Transverse colon (tissue), 4 donors: ENCODE measurements at regions not wholly inside any gene's neighbourhood (a gene's known extent, or its start where the extent isn't known, plus 50 kb on each side); places are given as distances from the start of the nearest gene placed in this dataset.

Experiments used
- DNase-seq: peaks from one replicate; pipeline ENCODE4 v3.0.0-alpha.2; 2019
- H3K27ac ChIP-seq, 4 donors: fragments of 200-600 bp; sonication (generic); 2 replicates each; pipeline ENCODE4 v1.5.1; 2016 to 2018; ENCODE audit warnings: inconsistent platforms in 4 of 4
- H3K27me3 ChIP-seq: fragments of 200-600 bp; sonication (generic); 2 replicates; pipeline ENCODE4 v1.5.1; 2017; ENCODE audit warnings: inconsistent platforms
- H3K36me3 ChIP-seq, 4 donors: fragments of 200-600 bp; sonication (generic); 2 replicates each; pipeline ENCODE4 v1.5.1; 2017 to 2019; ENCODE audit warnings: inconsistent platforms in 4 of 4
- H3K4me1 ChIP-seq, 4 donors: fragments of 200-600 bp; sonication (generic); 2 replicates each; pipeline ENCODE4 v1.5.1; 2017 to 2020; ENCODE audit warnings: inconsistent platforms in 4 of 4
- H3K4me3 ChIP-seq, 4 donors: fragments of 200-600 bp; sonication (generic); 1 replicate in 1 of 4; 2 replicates in 3 of 4; pipeline versions ENCODE4 v1.5.1 to v1.6.1; 2017 to 2019; ENCODE audit warnings: inconsistent platforms in 4 of 4
- H3K9me3 ChIP-seq, 2 donors: fragments of 200-600 bp; sonication (generic); 2 replicates each; pipeline ENCODE4 v1.5.1; 2017 to 2019; ENCODE audit warnings: inconsistent platforms in 2 of 2
- EP300 ChIP-seq: sonication (generic); formaldehyde crosslinking; IDR thresholded peaks from one replicate; pipeline ENCODE4 v1.6.1; 2017; ENCODE audit warnings: antibody characterized with exemption, low read depth
- POLR2A ChIP-seq: fragments of 450-650 bp; IDR thresholded peaks from one replicate; pipeline ENCODE4 v1.6.1; 2016; ENCODE audit warnings: antibody characterized with exemption, mild to moderate bottlenecking, moderate library complexity
- POLR2AphosphoS5 ChIP-seq, 3 donors: sonication (generic); formaldehyde crosslinking; IDR thresholded peaks; one replicate each; pipeline ENCODE4 v1.6.1; 2016; ENCODE audit warnings: antibody characterized with exemption in 3 of 3
- WGBS, 2 donors: methylation state at CpG; one replicate each; pipeline ENCODE4 v1.1.5; 2018; ENCODE audit warnings: low coverage in 1 of 2; 5-methylcytosine and 5-hydroxymethylcytosine counted together
- in situ Hi-C, 4 donors: fragments of 200-750 bp; cut with MboI; loops; one replicate each; pipeline versions ENCODE4 v1.15.0 to v1.15.1; 2017; ENCODE audit warnings: low sequenced_read_pairs in 3 of 4, low pct_ligation_motif_present in 1 of 4, low pct_unique_long_range_greater_than_20kb in 1 of 4
- intact Hi-C: fragments of 100-400 bp; cut with DNase I; formaldehyde crosslinking; loops from one replicate; pipeline ENCODE4 v1.15.1; 2023; ENCODE audit warnings: low total_unique reads
- TF ChIP-seq, protein P1 (sequence below), 5 experiments: fragments of 200-600 bp in 3 of 5; fragments of 450-650 bp in 2 of 5; sonication (generic) in 3 of 5; IDR thresholded peaks; 1 replicate in 2 of 5; 2 replicates in 3 of 5; pipeline ENCODE4 v1.5.1; 2016 to 2017; ENCODE audit warnings: antibody characterized with exemption in 5 of 5, inconsistent platforms in 3 of 5, mild to moderate bottlenecking in 2 of 5, moderate library complexity in 1 of 5

DNA sequence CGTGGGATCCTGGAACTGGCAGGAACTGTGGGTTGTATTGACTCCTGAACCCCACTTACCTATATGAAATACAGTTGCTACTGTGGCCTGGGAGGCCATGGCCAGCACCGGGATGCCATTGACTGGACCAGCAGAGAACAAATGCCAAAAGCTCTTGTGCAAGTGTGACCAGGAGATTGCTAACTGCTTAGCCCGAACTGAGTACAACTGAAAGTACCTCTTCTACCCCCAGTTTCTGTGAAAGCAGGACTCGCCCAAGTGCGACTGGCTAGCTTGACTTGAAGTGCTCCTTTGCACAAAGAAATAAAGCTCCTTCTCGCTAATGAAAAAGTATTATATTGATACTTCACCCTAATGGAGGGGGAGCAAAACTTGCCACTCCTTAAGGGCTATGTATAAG, 101.3 kb upstream of the ATP11B start:
- TF ChIP-seq, protein P1, sequence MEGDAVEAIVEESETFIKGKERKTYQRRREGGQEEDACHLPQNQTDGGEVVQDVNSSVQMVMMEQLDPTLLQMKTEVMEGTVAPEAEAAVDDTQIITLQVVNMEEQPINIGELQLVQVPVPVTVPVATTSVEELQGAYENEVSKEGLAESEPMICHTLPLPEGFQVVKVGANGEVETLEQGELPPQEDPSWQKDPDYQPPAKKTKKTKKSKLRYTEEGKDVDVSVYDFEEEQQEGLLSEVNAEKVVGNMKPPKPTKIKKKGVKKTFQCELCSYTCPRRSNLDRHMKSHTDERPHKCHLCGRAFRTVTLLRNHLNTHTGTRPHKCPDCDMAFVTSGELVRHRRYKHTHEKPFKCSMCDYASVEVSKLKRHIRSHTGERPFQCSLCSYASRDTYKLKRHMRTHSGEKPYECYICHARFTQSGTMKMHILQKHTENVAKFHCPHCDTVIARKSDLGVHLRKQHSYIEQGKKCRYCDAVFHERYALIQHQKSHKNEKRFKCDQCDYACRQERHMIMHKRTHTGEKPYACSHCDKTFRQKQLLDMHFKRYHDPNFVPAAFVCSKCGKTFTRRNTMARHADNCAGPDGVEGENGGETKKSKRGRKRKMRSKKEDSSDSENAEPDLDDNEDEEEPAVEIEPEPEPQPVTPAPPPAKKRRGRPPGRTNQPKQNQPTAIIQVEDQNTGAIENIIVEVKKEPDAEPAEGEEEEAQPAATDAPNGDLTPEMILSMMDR (IDR thresholded peaks at IDR 0.05), result no peak
- TF ChIP-seq POLR2AphosphoS5 (IDR thresholded peaks at IDR 0.05) (no peak), POLR2A (no peak), EP300 (no peak)
- H3K27me3 ChIP-seq, result peaks cover 20% of the 10 kb centered on the region
- DNase-seq, result no peak
- in situ Hi-C loops (loop anchor here in 1 of 4 donors (25.0 kb wide), 1 partner anchor 980 kb away; the partner anchor contains the start of gene SOX2), intact Hi-C loops (no loop called here)
- no peak overlapping the region for H3K4me3 ChIP-seq
- H3K4me1 ChIP-seq, result no peaks in the 10 kb centered on the region
- 81 to 100% methylated on average over 3 to 6 of the region's 6 CpGs for WGBS, 2 donors
- H3K9me3 ChIP-seq, result no peaks in the 10 kb centered on the region
- H3K36me3 ChIP-seq, result no peaks in the 10 kb centered on the region
- H3K27ac ChIP-seq, result no peak overlapping the region

DNA sequence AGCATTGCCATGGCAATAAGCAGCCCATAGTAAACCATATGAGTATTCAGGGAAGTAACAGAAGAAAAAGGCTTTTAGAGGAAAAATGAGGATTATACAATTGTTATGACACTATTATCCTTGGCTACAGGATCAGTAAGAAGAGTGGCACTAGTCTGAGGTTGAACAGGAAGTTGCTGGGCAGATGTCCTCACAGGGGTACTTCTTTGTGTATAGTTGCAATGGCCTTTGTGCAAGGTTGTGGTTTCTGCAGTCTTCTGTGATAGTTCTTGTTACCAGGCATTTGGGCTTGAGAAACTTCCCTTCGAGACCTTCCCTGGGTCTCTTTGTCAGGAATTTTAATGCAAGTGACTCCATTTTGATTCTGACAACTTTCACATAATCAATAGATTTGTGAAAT, 100.6 kb upstream of the ATP11B start:
- Histone ChIP-seq H3K27ac (no peak overlapping the region), H3K4me3 (no peak overlapping the region), H3K36me3 (no peaks in the 10 kb centered on the region), H3K4me1 (no peaks in the 10 kb centered on the region), H3K9me3 (no peaks in the 10 kb centered on the region), H3K27me3 (peaks cover 14% of the 10 kb centered on the region)
- intact Hi-C loops, result no loop called here
- in situ Hi-C loops, result loop anchor here in 1 of 4 donors (25.0 kb wide), 1 partner anchor 980 kb away; the partner anchor contains the start of gene SOX2
- TF ChIP-seq, protein P1 (IDR thresholded peaks at IDR 0.05), result no peak
- TF ChIP-seq POLR2AphosphoS5 (IDR thresholded peaks at IDR 0.05) (no peak), EP300 (no peak), POLR2A (no peak)
- no peak for DNase-seq
- 60 to 78% methylated on average over 1 of the region's 1 CpG for WGBS, 2 donors

DNA sequence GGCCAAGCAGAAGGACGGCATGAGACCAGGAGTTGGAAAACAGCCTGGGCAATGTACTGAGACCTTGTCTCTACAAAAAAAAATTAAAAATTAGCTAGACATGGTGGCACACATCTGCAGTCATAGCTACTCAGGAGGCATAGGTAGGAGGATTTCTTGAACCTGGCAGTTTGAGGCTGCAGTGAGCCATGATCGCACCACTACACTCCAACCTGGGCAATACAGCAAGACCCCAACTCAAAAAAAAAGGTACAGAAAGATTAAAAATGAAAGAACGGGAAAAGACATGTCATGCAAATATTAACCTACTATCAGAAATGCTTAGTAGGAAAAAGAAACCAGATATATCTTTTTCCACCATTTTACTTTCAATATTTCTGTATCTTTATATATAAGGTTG, 99.6 kb upstream of the ATP11B start:
- WGBS, 2 donors, result 87 to 90% methylated on average over 3 of the region's 3 CpGs
- in situ Hi-C loops (loop anchor here in 1 of 4 donors (25.0 kb wide), 1 partner anchor 981 kb away; the partner anchor contains the start of gene SOX2), intact Hi-C loops (no loop called here)
- Histone ChIP-seq H3K4me1 (no peaks in the 10 kb centered on the region), H3K27me3 (peaks cover 8% of the 10 kb centered on the region), H3K4me3 (no peak overlapping the region), H3K36me3 (no peaks in the 10 kb centered on the region), H3K9me3 (no peaks in the 10 kb centered on the region), H3K27ac (no peak overlapping the region)
- no peak for TF ChIP-seq EP300
- TF ChIP-seq, protein P1 (IDR thresholded peaks at IDR 0.05), result no peak
- no peak for TF ChIP-seq POLR2A
- TF ChIP-seq POLR2AphosphoS5 (IDR thresholded peaks at IDR 0.05), result no peak
- no peak for DNase-seq

DNA sequence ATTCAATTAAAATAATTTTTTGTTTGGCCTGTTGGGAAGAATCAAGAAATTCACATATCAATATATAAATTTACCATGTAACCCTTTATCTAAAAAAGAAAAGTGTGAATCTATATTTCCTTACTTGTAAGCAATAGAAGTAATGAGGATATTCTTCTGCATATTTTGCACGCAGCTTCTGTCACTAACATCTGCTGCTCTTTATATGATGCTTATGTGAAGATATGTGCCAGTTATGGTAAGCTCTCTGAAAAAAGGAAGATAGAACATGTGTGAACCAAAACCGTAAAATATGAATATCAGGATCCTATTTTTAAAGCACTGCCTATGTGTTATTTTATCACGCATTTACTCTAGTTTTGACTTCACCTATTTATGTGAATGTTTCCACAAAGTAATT, 96.4 kb upstream of the ATP11B start:
- Histone ChIP-seq H3K36me3 (no peaks in the 10 kb centered on the region), H3K4me1 (no peaks in the 10 kb centered on the region), H3K27ac (no peak overlapping the region), H3K4me3 (no peak overlapping the region), H3K27me3 (peaks cover 8% of the 10 kb centered on the region), H3K9me3 (no peaks in the 10 kb centered on the region)
- DNase-seq, result no peak
- 68 to 79% methylated on average over 3 of the region's 3 CpGs for WGBS, 2 donors
- intact Hi-C loops, result loop anchor here (2.0 kb wide), 1 partner anchor 60 kb away; no protein-coding TSS in a partner anchor
- in situ Hi-C loops, result loop anchor here in 1 of 4 donors (25.0 kb wide), 1 partner anchor 985 kb away; the partner anchor contains the start of gene SOX2
- TF ChIP-seq EP300, result no peak
- TF ChIP-seq POLR2AphosphoS5 (IDR thresholded peaks at IDR 0.05), result no peak
- TF ChIP-seq POLR2A, result no peak
